ENCODE measurements at regions not wholly inside any gene's neighbourhood (a gene's known extent, or its start where the extent isn't known, plus 50 kb on each side); places are given as distances from the start of the nearest gene placed in this dataset.
"Not testable (repeated sequence)": the region's sequence is repeated elsewhere in the genome, so short reads cannot be mapped to it uniquely, and the experiment has no call there.

DNA sequence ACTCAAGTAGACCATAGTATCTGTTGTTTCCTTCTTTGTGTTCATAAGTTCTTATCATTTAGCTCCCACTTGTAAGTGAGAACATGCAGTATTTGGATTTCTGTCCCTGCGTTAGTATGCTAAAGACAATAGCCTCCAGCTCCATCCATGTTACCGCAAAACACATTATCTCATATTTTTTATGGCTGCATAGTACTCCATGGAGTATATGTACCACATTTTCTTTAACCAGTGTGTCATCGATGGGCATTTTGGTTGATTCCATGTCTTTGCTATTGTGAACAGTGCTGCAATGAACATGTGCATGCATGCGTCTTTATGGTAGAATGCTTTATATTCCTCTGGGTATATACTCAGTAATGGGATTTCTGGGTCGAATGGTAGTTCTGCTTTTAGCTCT lies 148.1 kb upstream of the IRS2 start:
- not testable (repeated sequence) for DNase-seq

DNA sequence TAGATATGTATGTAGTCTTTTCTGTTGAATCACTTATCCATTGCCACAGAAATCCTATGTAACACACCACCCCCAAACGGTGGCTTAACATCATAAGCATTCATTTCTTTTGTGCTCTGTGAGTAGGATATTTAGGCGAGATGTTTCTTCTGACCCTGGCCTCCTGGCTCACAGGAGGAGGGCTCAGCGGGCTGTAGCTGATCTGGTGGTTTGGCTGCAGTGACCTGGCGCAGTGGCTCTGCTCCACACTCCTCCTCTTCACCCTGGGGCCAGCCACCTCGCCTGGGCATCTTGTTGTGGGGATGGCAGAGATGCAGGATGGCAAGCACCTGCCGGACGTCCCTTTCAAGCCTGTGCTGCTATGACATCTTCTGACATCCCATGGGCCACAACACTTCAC lies 147.1 kb upstream of the IRS2 start:
- DNase-seq = no peak

DNA sequence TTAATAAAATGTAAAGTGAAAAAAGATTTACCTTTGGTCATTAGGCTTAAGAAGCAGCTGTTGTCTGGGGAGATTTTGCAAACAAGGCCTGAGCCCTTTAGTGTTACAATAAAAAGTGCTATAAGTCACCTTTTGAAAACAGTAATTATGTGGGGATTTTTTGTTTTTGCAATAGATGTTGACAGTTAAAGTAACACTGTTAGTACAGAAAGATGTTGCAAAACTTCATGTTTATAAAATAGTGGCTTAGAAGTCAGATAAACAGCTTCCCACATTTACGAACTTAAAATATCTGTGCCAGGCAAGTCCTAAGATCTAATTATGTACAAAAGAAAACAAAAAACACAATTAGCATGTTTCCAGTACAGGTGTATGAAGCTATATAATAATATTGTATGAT lies 138.0 kb upstream of the IRS2 start:
- DNase-seq = no peak

DNA sequence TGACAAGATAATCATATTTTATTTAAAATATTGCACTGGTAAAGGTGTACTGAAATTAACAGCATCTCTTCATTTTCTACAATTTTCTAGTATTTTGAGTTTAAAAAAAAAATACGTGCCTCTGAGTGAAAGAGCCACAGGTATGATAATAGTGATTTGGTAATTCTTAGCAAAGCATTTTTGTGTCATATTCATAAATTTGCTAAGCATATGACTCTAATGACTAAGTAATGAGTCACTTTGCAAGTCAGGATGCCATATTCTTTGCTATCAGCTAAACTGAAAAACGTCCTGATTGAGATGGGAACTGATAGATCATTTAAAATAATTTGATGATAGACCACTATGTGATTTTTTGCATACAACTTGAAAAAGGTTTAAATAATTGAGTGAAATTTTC lies 136.1 kb upstream of the IRS2 start:
- DNase-seq = no peak

DNA sequence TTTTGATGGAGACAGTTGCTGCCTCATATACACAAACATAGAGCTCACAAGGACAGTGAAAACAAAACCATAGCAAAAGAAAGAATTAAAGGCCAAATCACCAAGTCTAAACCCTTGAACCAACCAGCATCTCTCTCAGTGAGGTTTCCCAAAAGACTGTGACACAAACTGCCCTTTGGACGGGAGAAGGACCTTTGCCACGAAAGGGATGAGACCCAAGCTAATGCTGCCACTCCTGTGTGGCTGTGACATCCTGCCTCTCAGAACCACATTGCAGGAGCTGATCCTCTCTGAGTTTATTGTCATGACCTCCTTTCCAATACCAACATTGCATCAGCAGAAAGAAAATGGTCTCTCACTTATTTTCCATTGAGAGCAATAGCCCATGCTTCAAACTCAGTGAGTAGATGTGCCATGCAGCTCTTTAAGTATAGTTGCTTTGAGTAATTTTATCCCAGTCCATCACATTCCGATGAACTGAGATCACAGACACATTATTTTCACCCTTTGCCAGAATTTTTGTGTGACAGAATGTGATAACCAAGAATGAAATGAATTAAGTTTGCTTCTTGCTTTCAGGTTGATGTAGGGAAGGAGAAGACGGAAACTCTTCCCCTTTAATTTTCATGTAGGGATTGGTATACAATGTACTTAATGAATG lies 133.5 kb upstream of the IRS2 start:
- peak; percentile 69 for DNase-seq

DNA sequence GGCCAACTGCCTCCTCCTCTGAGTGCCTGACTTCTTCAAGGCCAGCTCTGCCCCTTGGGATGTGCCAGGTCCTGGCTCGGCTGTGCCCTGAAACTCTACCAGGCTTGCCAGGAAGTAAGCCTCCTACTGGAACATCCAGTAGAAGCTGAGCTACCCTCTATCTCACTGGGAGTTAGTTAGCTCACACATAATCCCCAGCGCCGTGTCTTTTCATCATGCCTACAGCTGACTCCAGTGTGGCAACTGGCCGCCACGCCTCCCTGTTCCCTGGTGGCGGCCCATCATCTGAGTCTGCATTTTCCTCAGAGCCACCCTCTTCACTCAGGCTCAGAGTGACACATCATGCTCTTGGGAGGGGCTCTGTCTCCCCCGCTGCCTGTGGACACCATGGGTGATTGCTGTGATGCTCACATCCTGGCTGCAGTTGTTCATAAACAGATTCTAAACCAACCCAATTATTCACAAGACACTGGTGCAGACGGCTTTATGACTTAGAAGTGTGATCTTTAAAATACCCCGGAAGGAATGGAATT lies 131.9 kb upstream of the IRS2 start:
- peak; percentile 77 for DNase-seq

DNA sequence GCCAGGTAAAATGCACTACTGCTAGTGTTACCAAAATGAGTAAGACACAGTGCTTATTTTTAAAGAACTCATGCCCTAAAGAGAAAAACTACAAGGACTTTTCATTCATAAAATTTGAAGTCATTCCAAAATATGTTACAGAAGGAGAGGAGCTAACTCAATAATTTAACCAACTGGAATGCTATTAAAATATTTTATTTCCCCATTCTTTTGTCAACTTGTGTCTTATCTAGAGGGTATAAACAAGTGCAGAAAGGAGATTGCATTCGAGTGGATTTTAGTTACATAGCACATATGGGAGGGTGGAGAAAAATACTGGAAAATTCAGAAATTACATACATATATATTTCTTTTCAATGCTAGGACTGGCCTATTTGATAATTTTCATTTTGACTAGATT lies 131.0 kb upstream of the IRS2 start:
- DNase-seq = no peak

DNA sequence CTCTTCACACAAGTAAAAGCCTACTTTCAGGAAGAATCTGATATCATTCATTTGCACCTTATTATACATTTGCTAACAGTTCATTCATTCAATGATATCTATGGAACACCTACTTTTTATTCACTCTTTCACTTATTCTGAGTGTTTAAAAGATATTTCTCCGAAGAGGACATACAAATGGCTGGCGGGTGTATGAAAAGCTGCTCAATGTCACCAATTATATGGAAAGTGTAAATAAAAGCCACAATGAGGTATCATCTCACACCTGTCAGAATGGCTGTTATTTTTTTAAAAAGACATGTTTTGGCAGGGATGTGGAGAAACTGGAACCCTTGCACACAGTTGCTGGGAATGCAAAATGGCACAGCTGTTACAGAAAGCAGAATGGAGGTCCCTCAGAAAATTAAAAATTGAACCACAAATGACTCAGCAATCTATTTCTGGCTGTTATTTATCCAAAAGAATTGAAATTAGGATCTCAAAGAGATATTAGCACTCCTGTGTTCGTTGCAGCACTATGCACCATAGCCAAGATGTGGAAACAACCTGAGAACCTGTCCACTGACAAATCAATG lies 127.6 kb upstream of the IRS2 start:
- no peak for DNase-seq

DNA sequence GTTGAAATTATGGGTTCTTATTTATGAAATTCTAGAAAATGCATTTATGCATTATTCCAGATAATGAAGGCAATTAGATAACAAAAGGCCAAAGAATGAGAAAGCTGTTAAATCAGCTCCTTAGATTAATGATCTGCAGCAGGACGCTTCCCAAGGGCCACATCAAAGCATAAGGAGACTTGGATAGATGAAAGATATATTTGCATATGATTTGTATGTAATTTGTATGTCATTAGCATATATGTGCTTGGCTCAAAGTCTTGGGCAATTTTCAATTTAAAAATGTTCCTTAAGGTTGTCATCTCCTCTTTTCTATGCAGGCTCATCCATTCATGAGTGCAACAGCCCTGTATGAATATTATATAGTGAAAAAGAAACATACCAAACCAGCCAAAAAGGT lies 126.8 kb upstream of the IRS2 start:
- DNase-seq = no peak

DNA sequence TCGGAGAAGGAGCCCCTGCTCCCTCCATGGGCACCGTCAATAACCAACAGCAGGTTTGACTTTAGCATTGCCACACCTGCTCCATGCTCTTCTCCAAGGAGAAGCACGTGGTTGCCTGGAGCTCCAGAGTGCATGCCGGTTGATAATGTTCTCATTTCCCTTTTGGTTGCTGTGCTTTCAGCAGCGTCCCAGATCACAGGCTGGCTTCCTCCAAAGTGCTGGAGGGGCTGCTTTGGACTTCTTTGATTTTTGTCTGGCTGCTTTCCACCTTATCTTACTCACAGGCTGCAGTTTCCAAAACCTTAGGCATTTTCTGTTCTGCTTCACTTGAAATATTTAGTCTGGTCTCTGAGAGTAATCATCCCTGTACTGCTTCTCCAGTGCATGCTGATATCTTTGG lies 123.8 kb upstream of the IRS2 start:
- no peak for DNase-seq

DNA sequence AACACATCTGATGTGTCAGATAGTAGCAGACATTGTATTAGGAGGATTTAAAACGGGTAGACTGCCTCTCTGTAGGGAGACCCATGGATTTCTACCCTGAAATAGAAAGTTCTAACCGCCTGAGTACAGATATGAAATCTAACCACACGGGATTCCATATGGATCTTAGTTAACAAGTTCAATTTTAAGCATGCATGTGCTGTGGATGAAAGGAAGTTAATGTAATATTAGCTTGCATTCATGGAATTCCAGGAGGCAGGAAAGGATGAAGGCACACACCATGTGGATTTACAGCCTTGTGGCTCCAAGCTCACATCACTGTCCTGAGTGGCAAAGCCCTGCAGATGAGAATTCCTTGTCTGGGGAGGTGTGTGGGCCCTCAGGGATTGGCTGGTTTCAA lies 120.6 kb upstream of the IRS2 start:
- DNase-seq = peak; percentile 61

DNA sequence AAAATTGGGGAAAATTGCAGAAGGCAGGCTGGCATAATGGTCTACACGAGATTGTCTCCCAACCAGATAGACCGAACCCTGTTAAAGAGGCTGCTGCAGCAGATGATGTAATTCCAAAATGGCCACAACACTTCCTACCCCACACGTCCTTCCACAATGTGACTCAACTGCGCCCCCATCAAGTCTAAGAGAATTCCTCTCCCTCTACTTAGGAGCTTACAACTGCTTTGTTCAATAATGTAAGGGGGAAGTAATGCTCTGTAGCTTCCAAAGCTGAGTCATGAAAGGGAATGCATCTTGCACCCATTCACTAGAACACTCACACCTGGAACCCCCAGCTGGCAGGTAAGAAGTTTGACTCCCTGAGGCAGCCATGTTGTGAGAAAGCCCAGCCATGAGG lies 117.8 kb upstream of the IRS2 start:
- no peak for DNase-seq

DNA sequence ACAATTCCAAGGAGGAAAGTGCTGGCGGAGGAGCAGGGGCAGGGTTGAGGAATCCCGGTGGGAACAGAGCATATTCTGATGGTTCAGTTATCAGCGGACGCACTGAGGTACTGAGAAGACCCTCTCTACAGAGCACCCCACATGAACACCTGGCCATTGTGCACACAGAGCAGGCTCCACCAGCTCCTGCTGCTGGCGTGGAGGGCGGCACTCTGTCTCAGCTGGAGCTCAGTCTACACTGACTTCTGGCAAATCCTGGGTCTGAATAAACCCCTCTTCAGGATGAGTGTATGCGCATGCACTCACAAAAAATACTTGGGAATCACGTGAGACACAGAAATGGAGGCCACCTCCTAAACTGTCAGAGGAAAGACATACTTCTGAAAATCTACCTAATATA lies 114.4 kb upstream of the IRS2 start:
- no peak for DNase-seq

DNA sequence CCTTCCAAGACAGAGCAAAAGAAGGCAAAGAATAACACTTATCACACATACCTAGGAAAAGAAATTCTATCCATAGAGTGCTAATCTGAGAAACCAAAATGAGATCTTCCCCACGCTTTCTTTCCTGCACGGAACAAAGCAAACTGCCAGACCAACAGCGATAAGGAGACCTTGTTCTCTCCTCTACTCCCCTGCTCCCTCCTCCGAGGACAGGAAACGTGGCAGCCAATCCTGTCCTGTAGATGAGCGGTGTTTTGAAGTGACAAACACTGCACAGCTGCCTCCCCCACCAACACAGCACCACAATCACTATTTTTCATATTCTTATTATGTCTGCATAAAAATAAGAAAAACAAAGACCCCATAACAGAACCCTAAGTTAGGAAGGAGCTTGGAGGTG lies 113.9 kb upstream of the IRS2 start:
- no peak for DNase-seq

DNA sequence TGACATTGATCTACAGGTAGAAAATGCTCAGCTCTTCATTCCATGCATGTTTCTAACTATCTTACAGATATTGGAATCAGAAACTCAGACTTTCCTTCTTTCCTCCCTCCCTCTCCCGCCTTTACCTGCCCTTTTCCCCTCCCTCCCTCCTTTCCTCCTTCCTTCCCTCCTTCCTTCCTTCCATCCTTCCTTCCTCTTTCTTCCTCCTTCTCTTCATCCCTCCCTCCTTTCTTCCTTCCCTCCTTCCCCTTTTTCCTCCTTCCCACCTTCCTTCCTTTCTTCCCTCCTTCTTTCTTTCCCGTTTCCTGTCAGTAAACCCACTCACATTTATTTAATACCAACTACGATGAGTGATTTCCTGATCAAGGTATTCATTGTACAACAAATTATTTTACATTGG lies 113.4 kb upstream of the IRS2 start:
- no peak for DNase-seq

DNA sequence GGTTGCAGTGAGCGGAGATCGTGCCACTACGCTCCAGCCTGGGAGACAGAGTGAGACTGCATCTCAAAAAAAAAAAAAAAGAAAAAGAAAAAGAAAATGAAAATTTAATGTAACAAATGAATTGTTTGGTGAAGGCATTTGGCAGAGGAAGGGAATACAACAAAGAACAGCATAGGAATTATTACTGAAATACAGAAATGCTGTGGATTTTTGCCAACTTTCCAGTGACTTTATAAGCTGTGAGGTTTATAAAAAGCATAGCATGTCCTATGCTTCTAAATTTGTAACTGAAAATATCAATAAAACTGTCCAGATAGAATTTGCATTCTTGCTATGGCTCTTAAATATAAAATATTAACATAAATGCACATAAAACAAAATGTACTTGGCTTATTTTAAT lies 112.9 kb upstream of the IRS2 start:
- no peak for DNase-seq

DNA sequence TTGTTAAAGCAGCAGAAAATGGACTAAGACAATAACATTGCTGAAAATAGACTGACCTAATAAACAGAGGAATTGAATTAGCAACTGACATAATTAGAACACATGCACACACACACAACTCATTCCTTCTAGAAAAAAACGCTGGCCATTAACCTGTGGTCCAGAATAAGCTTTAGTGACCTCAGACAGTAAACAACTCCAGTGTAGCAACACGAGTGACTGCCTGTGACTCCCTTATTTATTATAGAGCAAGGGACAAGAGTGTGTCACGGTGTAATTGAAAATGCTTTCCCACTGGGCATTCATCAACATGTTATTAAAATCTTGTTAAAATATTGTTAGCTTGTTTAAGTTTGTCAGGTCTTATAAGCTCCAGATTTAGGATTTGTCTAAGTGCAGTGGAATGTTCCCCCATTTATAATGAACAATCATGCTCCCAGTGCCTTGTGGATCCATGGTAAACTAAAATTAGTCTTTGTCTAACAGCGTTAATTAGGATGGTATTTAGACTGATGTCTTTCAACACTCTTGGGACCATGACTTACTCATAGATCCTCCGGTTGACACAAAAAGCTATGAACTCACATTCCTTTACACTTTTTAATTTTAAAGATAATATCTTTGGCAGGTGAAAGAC lies 111.7 kb upstream of the IRS2 start:
- no peak for DNase-seq

DNA sequence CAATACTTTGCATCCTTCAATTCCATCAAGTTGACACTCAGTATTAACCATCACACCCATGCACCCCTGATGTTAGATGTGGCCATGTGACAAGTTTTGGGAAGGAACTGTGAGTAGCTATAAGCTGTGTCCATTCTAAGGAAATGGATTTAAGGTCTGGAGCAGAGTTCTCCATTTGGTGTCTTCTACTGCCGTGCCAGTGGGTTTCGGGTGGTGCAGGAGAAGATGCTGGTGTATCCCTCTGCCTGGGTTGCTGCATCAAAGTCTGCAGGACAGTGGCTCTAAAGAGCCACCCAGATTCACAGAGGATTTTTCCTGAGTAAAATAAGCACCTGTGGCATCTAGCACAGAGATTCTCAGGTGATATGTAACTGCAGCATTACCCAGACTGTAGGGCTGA lies 105.7 kb upstream of the IRS2 start:
- DNase-seq = no peak

DNA sequence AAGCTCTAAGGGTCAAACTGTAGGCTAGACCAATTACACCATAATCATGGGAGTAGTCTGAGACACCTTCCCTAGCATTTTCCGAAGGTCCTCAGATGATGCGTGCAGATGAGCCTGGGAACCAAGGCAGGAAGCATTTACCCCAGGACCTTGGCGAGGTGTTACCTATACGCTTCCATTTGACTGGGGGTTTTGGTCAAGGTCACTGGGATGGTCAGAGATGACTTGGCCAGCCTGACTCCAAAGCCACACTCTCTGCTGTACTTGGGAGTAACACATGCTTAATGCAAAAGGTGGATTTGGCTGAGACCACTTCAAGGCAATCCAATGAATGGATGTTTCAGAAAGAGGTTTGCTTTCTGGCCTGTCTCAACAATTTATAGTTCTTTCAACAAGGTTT lies 98.9 kb upstream of the IRS2 start:
- DNase-seq = no peak

DNA sequence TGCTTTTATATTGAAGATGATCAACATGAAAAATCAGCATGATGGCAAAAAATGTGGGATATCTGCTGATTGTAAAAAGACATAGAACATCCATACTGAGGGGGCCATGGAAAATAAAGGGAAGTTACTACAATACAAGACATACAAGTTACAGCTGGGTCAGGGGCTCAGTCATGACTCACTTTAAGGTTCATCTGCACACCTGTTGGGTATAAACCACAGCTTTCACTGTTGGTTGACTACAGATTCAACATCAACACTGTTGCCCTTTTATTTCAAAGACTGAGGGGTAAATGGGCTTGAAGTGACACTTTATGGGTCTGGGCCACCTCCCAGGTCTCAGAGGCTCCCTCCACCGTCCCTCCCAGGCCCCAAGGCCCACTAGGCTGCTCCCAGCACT lies 98.1 kb upstream of the IRS2 start:
- no peak for DNase-seq

DNA sequence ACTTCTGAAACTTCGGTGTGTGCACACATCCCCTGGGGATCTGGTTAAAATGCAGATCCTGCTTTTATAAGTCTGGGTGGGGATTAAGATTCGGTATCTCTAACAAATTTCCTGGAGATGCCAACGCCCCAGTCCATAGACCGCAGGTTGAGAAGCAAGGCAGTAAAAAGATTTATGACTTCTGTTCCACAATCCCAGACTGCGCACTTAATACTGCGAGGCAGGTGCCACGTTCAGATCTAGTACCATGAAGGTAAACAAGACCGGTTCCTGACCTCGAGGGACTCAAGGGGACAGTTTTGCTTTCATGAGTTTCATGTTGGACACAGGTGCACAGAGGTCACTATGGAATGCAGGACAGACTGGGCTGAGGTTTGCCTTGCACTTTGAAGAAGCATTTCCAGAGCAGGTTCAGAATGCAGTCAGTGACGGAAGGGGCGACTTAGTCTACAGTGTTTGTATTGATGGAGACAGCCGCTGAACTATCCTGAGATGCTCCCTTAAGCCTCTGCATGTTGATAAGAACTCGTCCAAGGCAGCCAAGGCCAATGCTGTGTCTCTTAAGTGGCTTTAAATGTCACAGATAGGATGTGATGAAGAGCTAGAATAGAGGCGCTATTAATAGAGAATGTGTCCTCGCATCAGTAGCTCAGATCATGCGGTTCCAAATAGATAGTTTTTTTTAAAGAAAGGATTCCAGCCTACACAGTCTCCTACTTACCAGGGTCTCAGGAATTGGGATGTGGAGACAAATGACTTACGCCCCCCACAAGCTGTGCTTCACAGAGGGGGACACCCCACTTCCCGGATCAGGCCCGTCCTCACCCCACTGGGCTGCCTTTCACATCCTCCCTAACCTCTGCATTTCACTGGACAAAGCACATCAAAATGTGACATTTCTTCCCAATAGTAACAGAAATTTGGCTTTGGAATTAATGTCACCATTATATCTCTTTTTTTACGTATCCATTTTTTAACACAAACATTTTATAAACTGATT lies 97.1 kb upstream of the IRS2 start:
- DNase-seq = no peak

DNA sequence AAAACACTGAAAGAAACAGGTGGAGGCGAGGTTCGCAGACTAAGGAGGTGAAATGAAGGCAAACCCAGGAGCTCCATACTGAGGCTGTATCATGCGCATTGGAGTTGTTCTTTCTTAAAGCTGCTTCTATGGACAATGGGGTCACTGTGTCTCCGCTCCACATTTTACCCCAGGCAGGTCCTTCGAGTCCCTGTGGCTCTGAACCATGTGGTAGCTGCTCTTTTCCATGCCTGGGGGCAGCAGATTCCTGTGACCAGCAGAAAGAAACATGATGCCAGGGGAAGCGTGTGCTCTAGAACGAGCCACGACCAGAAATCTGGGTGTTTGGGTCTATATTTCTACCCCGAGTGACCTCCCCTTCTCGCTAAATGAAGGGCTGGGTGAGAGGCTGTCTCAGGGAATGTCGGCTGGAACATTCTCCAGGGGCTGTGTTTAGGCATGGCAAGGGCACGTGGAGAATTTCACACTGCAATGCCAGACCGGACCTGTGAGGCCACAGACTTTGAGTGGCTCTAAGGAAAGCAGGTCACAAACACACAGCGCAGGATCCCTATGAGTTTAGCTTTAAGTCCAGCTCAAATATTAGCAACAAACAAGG lies 95.7 kb upstream of the IRS2 start:
- no peak for DNase-seq

DNA sequence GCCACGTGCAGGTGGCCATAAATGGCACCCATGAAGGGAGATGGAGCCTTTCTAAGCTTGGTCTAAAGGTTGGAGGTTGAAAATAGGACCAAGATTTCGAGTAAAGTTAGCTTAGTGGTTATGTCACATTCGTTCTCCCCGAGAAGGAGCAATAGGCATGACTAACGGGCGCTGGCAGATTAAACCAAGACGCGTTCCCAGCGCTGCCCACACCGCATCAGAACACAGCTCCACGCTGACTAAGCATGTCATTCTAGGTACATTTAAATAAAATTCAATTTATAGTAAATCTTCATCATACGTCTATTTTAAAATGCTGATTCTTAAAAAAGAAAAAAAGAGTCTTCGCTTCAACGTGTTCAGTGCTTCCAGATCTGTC lies 95.0 kb upstream of the IRS2 start:
- no peak for DNase-seq

Data from fibroblast of skin of abdomen (primary cell).